Keratinocyte (primary cell): ENCODE measurements at regions not wholly inside any gene's neighbourhood (a gene's known extent, or its start where the extent isn't known, plus 50 kb on each side); places are given as distances from the start of the nearest gene placed in this dataset.

Experiments
- CTCF ChIP-seq, 3 experiments: IDR thresholded peaks in 1 of 3; conservative IDR thresholded peaks in 1 of 3; optimal IDR thresholded peaks in 1 of 3; 2 replicates in 2 of 3; 3 replicates in 1 of 3; pipeline versions ENCODE3 to v1.5.1; 2011; ENCODE audit warnings: low read length in 3 of 3, mild to moderate bottlenecking in 3 of 3, moderate library complexity in 2 of 3, control low read depth in 1 of 3, inconsistent platforms in 1 of 3; ENCODE audit not compliant: insufficient read depth in 2 of 3; ENCODE audit errors: extremely low read depth in 1 of 3
- EZH2 ChIP-seq: IDR thresholded peaks from one replicate; pipeline ENCODE4 v1.6.1; 2012; ENCODE audit warnings: inconsistent platforms, mild to moderate bottlenecking, low read length, moderate library complexity

- TF ChIP-seq CTCF (optimal IDR thresholded peaks at IDR 0.05 in 1 of 3, IDR thresholded peaks at IDR 0.05 in 1 of 3, conservative IDR thresholded peaks at IDR 0.05 in 1 of 3; ENCODE audit: extremely low read depth in 1 of 3, insufficient read depth in 2 of 3, low read length in 3 of 3) (no peak), EZH2 (no peak)
These were observed 146.3 kb downstream of the LRIG3 start for GRCh38 chr12:58773986-58774385.
